Osteocyte (in vitro differentiated cells): ENCODE measurements at regions not wholly inside any gene's neighbourhood (a gene's known extent, or its start where the extent isn't known, plus 50 kb on each side); places are given as distances from the start of the nearest gene placed in this dataset.

Source experiments
- DNase-seq: peaks from one replicate; pipeline ENCODE4 v3.0.0; 2021; ENCODE audit warnings: mixed read lengths; ENCODE audit not compliant: unreplicated experiment; ENCODE audit errors: extremely low spot score
- H3K27ac Mint-ChIP-seq: one replicate; pipeline ENCODE4 v1.8.0; 2021; ENCODE audit warnings: mild to moderate bottlenecking, mixed read lengths; ENCODE audit not compliant: unreplicated experiment
- H3K27me3 Mint-ChIP-seq: one replicate; pipeline ENCODE4 v1.8.0; 2021; ENCODE audit warnings: mixed read lengths; ENCODE audit not compliant: unreplicated experiment
- H3K36me3 Mint-ChIP-seq: one replicate; pipeline ENCODE4 v1.8.0; 2021; ENCODE audit warnings: mixed read lengths; ENCODE audit not compliant: unreplicated experiment
- H3K4me1 Mint-ChIP-seq: one replicate; pipeline ENCODE4 v1.8.0; 2021; ENCODE audit warnings: mixed read lengths; ENCODE audit not compliant: unreplicated experiment
- H3K4me3 Mint-ChIP-seq: one replicate; pipeline ENCODE4 v1.8.0; 2021; ENCODE audit warnings: mild to moderate bottlenecking, moderate library complexity, mixed read lengths; ENCODE audit not compliant: unreplicated experiment
- H3K9me3 Mint-ChIP-seq: one replicate; pipeline ENCODE4 v1.8.0; 2021; ENCODE audit warnings: mixed read lengths; ENCODE audit not compliant: unreplicated experiment
- CTCF ChIP-seq: fragments of 200-600 bp; sonication (generic); IDR thresholded peaks from 2 replicates; pipeline ENCODE4 v1.5.0; 2021; ENCODE audit warnings: antibody characterized with exemption, mild to moderate bottlenecking, moderate library complexity

GRCh38 chr20:41923624-41924023 lies 305.4 kb upstream of the CHD6 start:
- H3K4me3 Mint-ChIP-seq, result no peak overlapping the region
- no peaks in the 10 kb centered on the region for H3K27me3 Mint-ChIP-seq
- no peaks in the 10 kb centered on the region for H3K36me3 Mint-ChIP-seq
- H3K4me1 Mint-ChIP-seq, result no peaks in the 10 kb centered on the region
- DNase-seq, result no peak
- no peak for TF ChIP-seq CTCF
- no peak overlapping the region for H3K27ac Mint-ChIP-seq
- no peaks in the 10 kb centered on the region for H3K9me3 Mint-ChIP-seq

- no peaks in the 10 kb centered on the region for H3K4me1 Mint-ChIP-seq
- no peak overlapping the region for H3K27ac Mint-ChIP-seq
- no peaks in the 10 kb centered on the region for H3K27me3 Mint-ChIP-seq
- TF ChIP-seq CTCF, result no peak
- no peaks in the 10 kb centered on the region for H3K36me3 Mint-ChIP-seq
- no peak overlapping the region for H3K4me3 Mint-ChIP-seq
- DNase-seq, result no peak
- H3K9me3 Mint-ChIP-seq, result no peaks in the 10 kb centered on the region
Measured at GRCh38 chr20:41913146-41913545, 295.0 kb upstream of the CHD6 start.

- no peaks in the 10 kb centered on the region for H3K36me3 Mint-ChIP-seq
- H3K9me3 Mint-ChIP-seq, result no peaks in the 10 kb centered on the region
- H3K27me3 Mint-ChIP-seq, result no peaks in the 10 kb centered on the region
- H3K27ac Mint-ChIP-seq, result no peak overlapping the region
- H3K4me3 Mint-ChIP-seq, result no peak overlapping the region
- no peaks in the 10 kb centered on the region for H3K4me1 Mint-ChIP-seq
- DNase-seq, result no peak
- no peak for TF ChIP-seq CTCF
Measured at GRCh38 chr20:41910558-41910957, 292.4 kb upstream of the CHD6 start.

GRCh38 chr20:41905199-41905598 lies 287.0 kb upstream of the CHD6 start:
- DNase-seq, result peak; percentile 56
- TF ChIP-seq CTCF, result no peak
- Mint-ChIP-seq H3K9me3 (no peaks in the 10 kb centered on the region), H3K27me3 (no peaks in the 10 kb centered on the region), H3K27ac (no peak overlapping the region), H3K36me3 (no peaks in the 10 kb centered on the region), H3K4me1 (no peaks in the 10 kb centered on the region), H3K4me3 (no peak overlapping the region)

- TF ChIP-seq CTCF, result no peak
- H3K27ac Mint-ChIP-seq, result no peak overlapping the region
- no peaks in the 10 kb centered on the region for H3K9me3 Mint-ChIP-seq
- DNase-seq, result no peak
- H3K36me3 Mint-ChIP-seq, result no peaks in the 10 kb centered on the region
- H3K4me3 Mint-ChIP-seq, result no peak overlapping the region
- H3K27me3 Mint-ChIP-seq, result no peaks in the 10 kb centered on the region
- no peaks in the 10 kb centered on the region for H3K4me1 Mint-ChIP-seq
Measured at GRCh38 chr20:41903586-41903985, 285.4 kb upstream of the CHD6 start.
